Right hindlimb (tissue), 1 donor: ENCODE measurements at regions not wholly inside any gene's neighbourhood (a gene's known extent, or its start where the extent isn't known, plus 50 kb on each side); places are given as distances from the start of the nearest gene placed in this dataset.
"Not testable (repeated sequence)": the region's sequence is repeated elsewhere in the genome, so short reads cannot be mapped to it uniquely, and the experiment has no call there.

Experiments
- DNase-seq: peaks from one replicate; pipeline ENCODE4 v3.0.0-alpha.2; 2018

GRCh38 chr3:80890571-80890970 is 870.9 kb downstream of the GBE1 start:
- no peak for DNase-seq

- no peak for DNase-seq
These were observed 871.9 kb downstream of the GBE1 start for GRCh38 chr3:80889535-80889934.

GRCh38 chr3:80870476-80871041 is 890.9 kb downstream of the GBE1 start:
- DNase-seq = no peak

- DNase-seq = no peak
These were observed 906.0 kb downstream of the GBE1 start for GRCh38 chr3:80855482-80855881.

- DNase-seq = no peak
These were observed 925.0 kb downstream of the GBE1 start for GRCh38 chr3:80836395-80836794.

- no peak for DNase-seq
These were observed 953.9 kb downstream of the GBE1 start for GRCh38 chr3:80807577-80807976.

GRCh38 chr3:80806673-80807072 is 954.8 kb downstream of the GBE1 start:
- no peak for DNase-seq

- DNase-seq = no peak
These were observed 972.5 kb downstream of the GBE1 start for GRCh38 chr3:80788914-80789313.

GRCh38 chr3:80785875-80786274 is 975.6 kb downstream of the GBE1 start:
- no peak for DNase-seq

GRCh38 chr3:80785475-80785874 is 976.0 kb downstream of the GBE1 start:
- DNase-seq = no peak

- peak; percentile 17 for DNase-seq
These were observed 990.4 kb downstream of the GBE1 start for GRCh38 chr3:80771085-80771484.

GRCh38 chr3:80770106-80771074 is 991.1 kb downstream of the GBE1 start:
- no peak for DNase-seq

GRCh38 chr3:80769683-80770082 is 991.8 kb downstream of the GBE1 start:
- DNase-seq = no peak

- DNase-seq = no peak
These were observed 993.8 kb downstream of the GBE1 start for GRCh38 chr3:80767604-80768003.

- no peak for DNase-seq
These were observed 987.2 kb upstream of the ROBO1 start for GRCh38 chr3:80754969-80755368.

- DNase-seq = no peak
These were observed 985.2 kb upstream of the ROBO1 start for GRCh38 chr3:80753021-80753420.

GRCh38 chr3:80750637-80751036 is 982.8 kb upstream of the ROBO1 start:
- DNase-seq = no peak

- DNase-seq = no peak
These were observed 967.1 kb upstream of the ROBO1 start for GRCh38 chr3:80734920-80735319.

GRCh38 chr3:80734483-80734882 is 966.7 kb upstream of the ROBO1 start:
- DNase-seq = no peak

GRCh38 chr3:80733522-80734176 is 965.9 kb upstream of the ROBO1 start:
- DNase-seq = no peak

- not testable (repeated sequence) for DNase-seq
These were observed 959.8 kb upstream of the ROBO1 start for GRCh38 chr3:80727561-80727960.

GRCh38 chr3:80709597-80710322 is 942.0 kb upstream of the ROBO1 start:
- not testable (repeated sequence) for DNase-seq

GRCh38 chr3:80705290-80705689 is 937.5 kb upstream of the ROBO1 start:
- no peak for DNase-seq
